GM12865 (cell line): ENCODE measurements at regions not wholly inside any gene's neighbourhood (a gene's known extent, or its start where the extent isn't known, plus 50 kb on each side); places are given as distances from the start of the nearest gene placed in this dataset.
A peak's percentile ranks its signal among the peaks of the same experiment; 100 is the strongest.

Source experiments
- DNase-seq: peaks from one replicate; pipeline ENCODE4 v3.0.0; 2010; ENCODE audit warnings: low read depth
- H3K4me3 ChIP-seq: 2 replicates; pipeline ENCODE4 v1.5.1; 2011; ENCODE audit warnings: mild to moderate bottlenecking, low read depth, low read length, control low read depth
- TF ChIP-seq, protein P1 (sequence below): IDR thresholded peaks from 2 replicates; pipeline ENCODE4 v1.5.1; 2011; ENCODE audit warnings: low read length, control low read depth, low read depth, inconsistent platforms; ENCODE audit not compliant: insufficient read depth; ENCODE audit errors: missing control alignments

- no peak overlapping the region for H3K4me3 ChIP-seq
- DNase-seq = peak; percentile 71
- TF ChIP-seq, protein P1, sequence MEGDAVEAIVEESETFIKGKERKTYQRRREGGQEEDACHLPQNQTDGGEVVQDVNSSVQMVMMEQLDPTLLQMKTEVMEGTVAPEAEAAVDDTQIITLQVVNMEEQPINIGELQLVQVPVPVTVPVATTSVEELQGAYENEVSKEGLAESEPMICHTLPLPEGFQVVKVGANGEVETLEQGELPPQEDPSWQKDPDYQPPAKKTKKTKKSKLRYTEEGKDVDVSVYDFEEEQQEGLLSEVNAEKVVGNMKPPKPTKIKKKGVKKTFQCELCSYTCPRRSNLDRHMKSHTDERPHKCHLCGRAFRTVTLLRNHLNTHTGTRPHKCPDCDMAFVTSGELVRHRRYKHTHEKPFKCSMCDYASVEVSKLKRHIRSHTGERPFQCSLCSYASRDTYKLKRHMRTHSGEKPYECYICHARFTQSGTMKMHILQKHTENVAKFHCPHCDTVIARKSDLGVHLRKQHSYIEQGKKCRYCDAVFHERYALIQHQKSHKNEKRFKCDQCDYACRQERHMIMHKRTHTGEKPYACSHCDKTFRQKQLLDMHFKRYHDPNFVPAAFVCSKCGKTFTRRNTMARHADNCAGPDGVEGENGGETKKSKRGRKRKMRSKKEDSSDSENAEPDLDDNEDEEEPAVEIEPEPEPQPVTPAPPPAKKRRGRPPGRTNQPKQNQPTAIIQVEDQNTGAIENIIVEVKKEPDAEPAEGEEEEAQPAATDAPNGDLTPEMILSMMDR = no peak
Measured at GRCh38 chr6:16840725-16841124, 79.5 kb upstream of the ATXN1 start.

GRCh38 chr6:16840291-16840690 is 79.0 kb upstream of the ATXN1 start:
- TF ChIP-seq, protein P1 = no peak
- peak; percentile 56 for DNase-seq
- H3K4me3 ChIP-seq = no peak overlapping the region

DNA sequence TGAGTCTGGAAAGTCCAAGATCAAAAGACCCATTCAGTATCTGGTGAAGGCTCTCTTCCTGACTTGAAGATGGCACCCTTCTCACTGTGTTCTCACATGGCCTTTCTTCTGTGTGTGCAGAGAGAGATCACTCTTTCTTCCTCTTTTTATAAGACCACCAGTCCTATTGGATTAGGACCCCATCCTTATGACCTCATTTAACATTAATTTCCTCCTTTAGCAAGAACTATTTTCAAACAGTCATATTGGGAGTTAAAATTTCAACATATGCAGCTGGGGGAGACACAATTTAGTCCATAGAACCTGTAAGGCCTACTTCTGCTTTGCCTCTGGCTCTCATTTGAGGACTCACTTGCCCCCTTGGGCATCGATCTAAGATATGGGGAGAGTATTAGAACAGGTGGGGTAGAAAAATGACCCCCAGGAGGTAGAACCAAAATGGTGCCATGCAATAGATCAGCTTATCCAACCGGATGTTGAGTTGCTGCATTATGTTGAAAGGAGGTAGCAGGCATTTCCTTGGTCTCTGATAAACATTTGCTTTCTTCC is 78.4 kb upstream of the ATXN1 start:
- TF ChIP-seq, protein P1 = no peak
- H3K4me3 ChIP-seq = no peak overlapping the region
- no peak for DNase-seq

GRCh38 chr6:16837217-16837972 is 76.1 kb upstream of the ATXN1 start:
- peak; percentile 34 for DNase-seq
- no peak overlapping the region for H3K4me3 ChIP-seq
- TF ChIP-seq, protein P1 = no peak

GRCh38 chr6:16836144-16836981 is 75.1 kb upstream of the ATXN1 start:
- H3K4me3 ChIP-seq = no peak overlapping the region
- peak; percentile 77 for DNase-seq
- TF ChIP-seq, protein P1 = no peak

- H3K4me3 ChIP-seq = no peak overlapping the region
- DNase-seq = no peak
- TF ChIP-seq, protein P1 = no peak
Measured at GRCh38 chr6:16834242-16834641, 73.0 kb upstream of the ATXN1 start.
